Muscle layer of colon (tissue), 2 donors: ENCODE measurements at regions not wholly inside any gene's neighbourhood (a gene's known extent, or its start where the extent isn't known, plus 50 kb on each side); places are given as distances from the start of the nearest gene placed in this dataset.
"Not testable (repeated sequence)": the region's sequence is repeated elsewhere in the genome, so short reads cannot be mapped to it uniquely, and the experiment has no call there.

Experiments
- H3K27ac ChIP-seq: one replicate; pipeline ENCODE4 v1.7.0; 2013; ENCODE audit warnings: low read depth, mild to moderate bottlenecking, low read length, moderate library complexity
- H3K27me3 ChIP-seq, 2 donors: one replicate each; pipeline ENCODE4 v1.7.0; 2013; ENCODE audit warnings: low read length in 2 of 2, mild to moderate bottlenecking in 2 of 2; ENCODE audit not compliant: insufficient read depth in 2 of 2, control insufficient read depth in 1 of 2
- H3K36me3 ChIP-seq: one replicate; pipeline ENCODE4 v1.7.0; 2013; ENCODE audit warnings: mild to moderate bottlenecking, low read length; ENCODE audit not compliant: insufficient read depth
- H3K4me1 ChIP-seq: one replicate; pipeline ENCODE4 v1.7.0; 2013; ENCODE audit warnings: mild to moderate bottlenecking, low read length; ENCODE audit not compliant: insufficient read depth
- H3K4me3 ChIP-seq, 2 donors: one replicate each; pipeline ENCODE4 v1.7.0; 2013; ENCODE audit warnings: low read length in 2 of 2, low read depth in 1 of 2, mild to moderate bottlenecking in 1 of 2, moderate library complexity in 1 of 2
- H3K9ac ChIP-seq: one replicate; pipeline ENCODE4 v1.7.0; 2013; ENCODE audit warnings: low read length
- H3K9me3 ChIP-seq: one replicate; pipeline ENCODE4 v1.7.0; 2013; ENCODE audit warnings: mild to moderate bottlenecking, low read length
- donor health status: abdominal sarcoma.
- donor health status: Adenocarcinoma of cecum.

DNA sequence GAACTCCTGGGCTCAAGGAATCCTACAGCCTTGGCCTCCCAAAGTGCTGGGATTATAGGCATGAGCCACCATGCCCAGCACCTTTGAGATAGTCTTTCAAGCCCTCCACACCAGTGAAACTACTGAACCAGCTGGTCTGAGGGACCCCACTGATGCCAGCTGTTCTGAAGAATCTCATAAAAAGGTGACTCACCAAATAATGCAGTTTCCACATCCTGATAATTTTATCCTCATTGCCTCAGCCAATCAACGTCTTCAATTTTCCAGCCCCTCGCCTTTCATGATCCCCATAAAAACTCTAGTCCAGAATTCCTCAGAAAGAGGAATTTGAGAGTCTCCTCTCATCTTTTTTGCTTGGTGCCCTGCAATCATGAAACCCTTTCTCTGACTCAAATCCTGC lies 1691.6 kb upstream of the LRRTM3 start:
- Histone ChIP-seq H3K27me3 (no peaks in the 10 kb centered on the region), H3K27ac (no peak overlapping the region), H3K4me1 (no peaks in the 10 kb centered on the region), H3K9me3 (no peaks in the 10 kb centered on the region), H3K36me3 (no peaks in the 10 kb centered on the region), H3K4me3 (no peak overlapping the region), H3K9ac (no peak overlapping the region)

DNA sequence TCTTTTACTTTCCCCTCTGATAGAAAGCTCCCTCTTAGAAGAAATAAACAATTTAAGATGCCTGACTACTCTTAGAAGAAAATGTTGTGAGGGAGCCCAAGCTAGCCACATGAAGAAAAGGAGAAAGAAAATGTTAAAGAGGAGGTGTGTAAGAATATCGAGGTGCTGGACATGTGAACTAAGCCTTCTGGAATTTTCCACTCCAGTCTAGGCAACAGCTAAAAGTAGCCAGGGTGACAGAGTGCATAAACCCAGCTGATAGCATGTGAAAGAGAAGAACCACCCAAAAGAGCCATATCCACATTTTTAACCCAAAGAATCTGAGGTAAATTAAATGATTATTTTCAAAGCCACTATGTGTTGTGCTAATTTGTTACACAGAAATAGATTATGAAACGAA lies 1690.6 kb upstream of the LRRTM3 start:
- H3K9ac ChIP-seq: no peak overlapping the region
- H3K9me3 ChIP-seq: no peaks in the 10 kb centered on the region
- H3K27me3 ChIP-seq: no peaks in the 10 kb centered on the region
- H3K4me1 ChIP-seq: no peaks in the 10 kb centered on the region
- H3K4me3 ChIP-seq: no peak overlapping the region
- H3K36me3 ChIP-seq: no peaks in the 10 kb centered on the region
- no peak overlapping the region for H3K27ac ChIP-seq

- no peaks in the 10 kb centered on the region for H3K36me3 ChIP-seq
- H3K9ac ChIP-seq: no peak overlapping the region
These were observed 1690.0 kb upstream of the LRRTM3 start for GRCh38 chr10:65235846-65236245.

GRCh38 chr10:65265451-65265954 lies 1660.3 kb upstream of the LRRTM3 start:
- no peaks in the 10 kb centered on the region for H3K27me3 ChIP-seq
- no peak overlapping the region for H3K27ac ChIP-seq
- no peak overlapping the region for H3K9ac ChIP-seq
- no peaks in the 10 kb centered on the region for H3K4me1 ChIP-seq
- no peaks in the 10 kb centered on the region for H3K9me3 ChIP-seq
- no peaks in the 10 kb centered on the region for H3K36me3 ChIP-seq
- no peak overlapping the region for H3K4me3 ChIP-seq

More at GRCh38 chr10:65235846-65236245, 1690.0 kb upstream of the LRRTM3 start:
- Histone ChIP-seq H3K9me3 (no peaks in the 10 kb centered on the region), H3K27ac (no peak overlapping the region), H3K4me1 (no peaks in the 10 kb centered on the region), H3K27me3 (no peaks in the 10 kb centered on the region), H3K4me3 (no peak overlapping the region)

- H3K27me3 ChIP-seq, H3K9ac ChIP-seq, H3K4me1 ChIP-seq, H3K9me3 ChIP-seq, H3K36me3 ChIP-seq, H3K4me3 ChIP-seq, H3K27ac ChIP-seq: not testable (repeated sequence)
These were observed 1656.3 kb upstream of the LRRTM3 start for GRCh38 chr10:65269551-65269950.

DNA sequence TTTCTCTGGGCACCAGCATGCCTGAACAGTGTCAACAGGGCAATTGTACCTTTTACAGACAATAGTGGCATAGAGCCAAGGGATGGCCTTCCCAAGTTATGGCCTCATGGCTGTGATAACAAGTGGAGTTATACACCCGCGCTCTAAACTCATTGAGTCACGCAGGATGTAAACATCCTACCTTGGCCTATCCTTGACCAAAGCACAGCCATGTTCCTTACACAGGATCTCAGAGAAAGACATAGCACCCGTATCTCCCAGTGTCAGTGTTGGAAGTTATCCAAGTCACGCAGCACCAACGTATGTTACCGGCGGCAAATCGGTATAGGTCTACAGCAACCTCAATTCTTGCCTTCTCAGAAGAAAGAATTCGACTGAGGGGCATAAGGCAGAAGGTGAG lies 1654.9 kb upstream of the LRRTM3 start:
- no peaks in the 10 kb centered on the region for H3K4me1 ChIP-seq
- no peak overlapping the region for H3K27ac ChIP-seq
- H3K36me3 ChIP-seq: no peaks in the 10 kb centered on the region
- H3K4me3 ChIP-seq: no peak overlapping the region
- H3K9ac ChIP-seq: no peak overlapping the region
- H3K9me3 ChIP-seq: no peaks in the 10 kb centered on the region
- H3K27me3 ChIP-seq: no peaks in the 10 kb centered on the region

DNA sequence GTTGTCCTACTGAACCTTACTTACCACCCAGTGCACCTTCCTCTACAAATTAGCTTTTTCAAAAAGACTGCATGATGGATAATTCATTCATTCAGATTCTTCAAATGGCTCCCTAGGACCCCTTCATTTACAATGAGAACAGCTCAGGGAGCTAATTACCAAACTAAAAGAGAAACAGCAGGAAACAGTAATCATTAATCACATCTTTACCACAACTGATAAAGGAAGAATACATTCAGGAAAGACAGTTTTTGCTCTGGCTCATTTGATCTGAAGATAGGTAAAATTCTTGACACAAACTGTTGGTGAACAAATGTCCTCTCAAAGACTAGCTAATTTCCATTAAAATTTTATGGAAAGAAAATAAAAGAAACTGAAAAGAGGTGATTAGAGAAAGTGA lies 1652.7 kb upstream of the LRRTM3 start:
- Histone ChIP-seq H3K4me3 (no peak overlapping the region), H3K4me1 (no peaks in the 10 kb centered on the region), H3K36me3 (no peaks in the 10 kb centered on the region), H3K27me3 (no peaks in the 10 kb centered on the region), H3K9ac (no peak overlapping the region), H3K27ac (no peak overlapping the region), H3K9me3 (no peaks in the 10 kb centered on the region)

DNA sequence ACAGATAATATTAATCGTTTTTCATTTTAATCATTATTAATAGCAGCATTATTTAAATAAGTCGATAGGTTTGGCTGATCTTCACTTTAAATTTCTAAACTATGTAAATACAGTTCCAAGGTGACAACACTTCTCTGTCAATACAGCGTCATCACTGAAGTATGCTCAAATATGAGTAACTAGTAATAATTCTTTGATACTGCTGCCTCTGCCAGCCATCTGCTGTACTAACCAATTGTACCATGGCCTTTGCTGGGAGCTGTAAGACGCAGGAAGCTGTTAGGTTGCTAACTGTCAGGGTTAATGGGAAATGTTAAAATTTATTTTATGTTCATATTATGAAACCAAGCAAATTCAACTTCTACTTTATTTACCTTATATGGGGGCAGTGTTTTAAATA lies 1650.5 kb upstream of the LRRTM3 start:
- Histone ChIP-seq H3K27ac (no peak overlapping the region), H3K9me3 (no peaks in the 10 kb centered on the region), H3K27me3 (no peaks in the 10 kb centered on the region), H3K4me1 (no peaks in the 10 kb centered on the region), H3K4me3 (no peak overlapping the region), H3K9ac (no peak overlapping the region), H3K36me3 (no peaks in the 10 kb centered on the region)

DNA sequence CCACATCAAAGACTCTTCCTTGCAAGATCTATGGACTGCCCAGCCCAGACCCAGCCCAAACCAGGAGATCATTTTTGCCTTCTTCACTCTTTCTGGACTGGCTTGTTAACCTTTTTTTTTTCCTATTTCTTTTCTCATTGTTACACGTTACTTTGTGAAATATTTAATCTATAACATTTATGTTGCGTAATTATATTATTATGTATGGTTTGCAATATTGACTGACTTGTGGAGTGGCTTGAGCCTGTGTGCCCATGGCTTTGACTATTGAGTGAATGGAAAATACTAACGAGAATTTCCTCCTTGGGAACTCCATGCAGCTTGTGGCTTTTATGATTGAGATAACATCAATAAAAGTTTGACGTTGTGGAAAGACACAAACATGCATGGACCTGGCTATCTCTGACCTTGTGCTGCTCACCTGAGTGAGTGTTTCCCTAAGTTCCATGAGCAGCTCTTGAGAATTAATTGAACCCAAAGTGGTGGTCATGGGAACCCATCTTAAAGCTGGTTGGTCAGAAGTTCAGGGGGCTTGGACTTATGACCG lies 1641.3 kb upstream of the LRRTM3 start:
- Histone ChIP-seq H3K27ac (no peak overlapping the region), H3K9me3 (no peaks in the 10 kb centered on the region), H3K9ac (no peak overlapping the region), H3K4me3 (no peak overlapping the region), H3K27me3 (no peaks in the 10 kb centered on the region), H3K36me3 (no peaks in the 10 kb centered on the region), H3K4me1 (no peaks in the 10 kb centered on the region)

GRCh38 chr10:65285726-65286125 lies 1640.1 kb upstream of the LRRTM3 start:
- not testable (repeated sequence) for H3K27me3 ChIP-seq, H3K9me3 ChIP-seq, H3K27ac ChIP-seq, H3K36me3 ChIP-seq, H3K4me1 ChIP-seq, H3K9ac ChIP-seq, H3K4me3 ChIP-seq

- Histone ChIP-seq H3K9me3 (no peaks in the 10 kb centered on the region), H3K4me1 (no peaks in the 10 kb centered on the region), H3K9ac (no peak overlapping the region), H3K27ac (no peak overlapping the region), H3K4me3 (no peak overlapping the region), H3K36me3 (no peaks in the 10 kb centered on the region), H3K27me3 (no peaks in the 10 kb centered on the region)
These were observed 1634.5 kb upstream of the LRRTM3 start for GRCh38 chr10:65291286-65291685.

DNA sequence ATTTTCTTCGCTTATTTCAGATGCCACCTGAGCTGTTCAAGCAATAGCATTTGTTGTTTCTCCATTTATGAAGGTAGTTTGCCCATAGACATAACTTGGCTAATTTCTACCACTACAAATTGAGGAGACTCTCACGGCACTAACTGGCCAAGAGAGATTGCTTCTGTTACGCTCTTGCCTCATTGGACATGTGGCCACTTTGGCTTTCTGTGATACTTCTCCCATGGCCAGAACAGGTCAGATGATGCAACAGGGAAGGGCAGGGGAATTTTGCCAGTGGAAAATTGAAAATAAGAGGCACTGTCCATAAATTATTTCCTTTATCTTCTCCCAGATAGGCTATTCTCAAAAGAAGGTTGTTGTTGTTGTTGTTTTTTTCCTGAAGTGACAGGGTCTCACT lies 1633.3 kb upstream of the LRRTM3 start:
- Histone ChIP-seq H3K9ac (no peak overlapping the region), H3K4me1 (no peaks in the 10 kb centered on the region), H3K9me3 (no peaks in the 10 kb centered on the region), H3K27ac (no peak overlapping the region), H3K4me3 (no peak overlapping the region), H3K27me3 (no peaks in the 10 kb centered on the region), H3K36me3 (no peaks in the 10 kb centered on the region)
